ENCODE measurements at regions not wholly inside any gene's neighbourhood (a gene's known extent, or its start where the extent isn't known, plus 50 kb on each side); places are given as distances from the start of the nearest gene placed in this dataset.

DNA sequence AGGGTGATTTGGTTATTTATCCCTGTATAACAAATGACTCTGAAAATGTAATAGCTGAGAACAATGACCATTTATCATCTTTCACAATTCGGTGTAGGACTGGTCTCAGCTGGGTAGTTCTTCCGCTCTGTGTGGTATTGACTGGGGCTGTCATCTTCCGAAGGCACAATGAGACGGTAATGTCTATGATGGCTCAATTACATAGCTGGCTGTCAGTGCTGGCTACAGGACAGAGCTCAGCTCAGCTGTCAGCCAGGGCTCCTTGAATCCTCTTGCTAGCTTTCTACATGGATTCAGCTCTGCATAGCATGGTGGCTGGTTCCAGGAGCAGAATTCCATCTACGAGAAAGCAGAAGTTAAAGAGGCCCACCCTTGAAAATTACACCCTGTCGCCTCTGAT is 483.8 kb downstream of the TDRD15 start:
- TF ChIP-seq LEF1 (IDR thresholded peaks at IDR 0.05; ENCODE audit: borderline replicate concordance) = no peak
- no peak for TF ChIP-seq BHLHE40 (IDR thresholded peaks at IDR 0.05; ENCODE audit: borderline replicate concordance)
- no peak for TF ChIP-seq FOXA1 (IDR thresholded peaks at IDR 0.05)
- no peak for TF ChIP-seq FOXK2 (IDR thresholded peaks at IDR 0.05)
- no peak for TF ChIP-seq FOXM1 (IDR thresholded peaks at IDR 0.05; ENCODE audit: borderline replicate concordance)
- TF ChIP-seq SP1 (IDR thresholded peaks at IDR 0.05) = no peak
